Keratinocyte (primary cell): ENCODE measurements at regions not wholly inside any gene's neighbourhood (a gene's known extent, or its start where the extent isn't known, plus 50 kb on each side); places are given as distances from the start of the nearest gene placed in this dataset.
"Not testable (repeated sequence)": the region's sequence is repeated elsewhere in the genome, so short reads cannot be mapped to it uniquely, and the experiment has no call there.

Experiments used
- EZH2 ChIP-seq: IDR thresholded peaks from one replicate; pipeline ENCODE4 v1.6.1; 2012; ENCODE audit warnings: inconsistent platforms, mild to moderate bottlenecking, low read length, moderate library complexity
- TF ChIP-seq, protein P1 (sequence below), 3 experiments: IDR thresholded peaks in 1 of 3; conservative IDR thresholded peaks in 1 of 3; optimal IDR thresholded peaks in 1 of 3; 2 replicates in 2 of 3; 3 replicates in 1 of 3; pipeline versions ENCODE3 to v1.5.1; 2011; ENCODE audit warnings: low read length in 3 of 3, mild to moderate bottlenecking in 3 of 3, moderate library complexity in 2 of 3, control low read depth in 1 of 3, inconsistent platforms in 1 of 3; ENCODE audit not compliant: insufficient read depth in 2 of 3; ENCODE audit errors: extremely low read depth in 1 of 3

DNA sequence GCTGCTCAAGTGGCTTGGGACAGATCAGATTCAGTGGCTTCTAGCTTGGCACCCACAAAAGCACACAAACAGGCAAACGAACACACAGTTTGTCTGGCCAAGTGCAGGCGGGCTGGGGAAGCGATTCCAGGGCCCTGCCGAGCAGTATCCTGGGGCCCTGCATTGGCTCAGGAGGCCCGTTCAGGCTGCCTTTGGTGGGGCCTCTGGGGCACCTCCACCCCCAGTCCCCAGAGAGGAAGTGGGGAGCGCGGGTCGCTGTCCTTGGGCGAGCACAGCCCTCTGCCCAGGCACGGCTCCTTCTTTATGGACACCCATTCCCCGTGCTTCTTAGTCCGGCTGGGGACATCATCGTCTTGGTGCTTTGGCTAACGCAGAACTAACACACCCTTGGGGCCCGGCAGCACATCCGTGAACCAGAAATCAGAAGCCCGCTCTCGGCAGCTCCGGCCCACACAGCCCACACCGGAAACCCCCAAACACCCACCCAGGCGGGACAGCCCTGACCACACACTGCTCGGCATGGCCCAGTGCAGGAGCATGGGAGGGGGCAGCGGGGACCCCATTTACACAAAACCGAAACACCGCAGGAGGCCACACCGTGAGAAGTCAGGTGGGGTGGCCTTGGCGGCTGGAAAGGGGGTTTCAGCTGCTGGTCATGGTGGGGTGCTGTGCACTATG lies 4364.5 kb upstream of the TPTE start:
- TF ChIP-seq, protein P1, sequence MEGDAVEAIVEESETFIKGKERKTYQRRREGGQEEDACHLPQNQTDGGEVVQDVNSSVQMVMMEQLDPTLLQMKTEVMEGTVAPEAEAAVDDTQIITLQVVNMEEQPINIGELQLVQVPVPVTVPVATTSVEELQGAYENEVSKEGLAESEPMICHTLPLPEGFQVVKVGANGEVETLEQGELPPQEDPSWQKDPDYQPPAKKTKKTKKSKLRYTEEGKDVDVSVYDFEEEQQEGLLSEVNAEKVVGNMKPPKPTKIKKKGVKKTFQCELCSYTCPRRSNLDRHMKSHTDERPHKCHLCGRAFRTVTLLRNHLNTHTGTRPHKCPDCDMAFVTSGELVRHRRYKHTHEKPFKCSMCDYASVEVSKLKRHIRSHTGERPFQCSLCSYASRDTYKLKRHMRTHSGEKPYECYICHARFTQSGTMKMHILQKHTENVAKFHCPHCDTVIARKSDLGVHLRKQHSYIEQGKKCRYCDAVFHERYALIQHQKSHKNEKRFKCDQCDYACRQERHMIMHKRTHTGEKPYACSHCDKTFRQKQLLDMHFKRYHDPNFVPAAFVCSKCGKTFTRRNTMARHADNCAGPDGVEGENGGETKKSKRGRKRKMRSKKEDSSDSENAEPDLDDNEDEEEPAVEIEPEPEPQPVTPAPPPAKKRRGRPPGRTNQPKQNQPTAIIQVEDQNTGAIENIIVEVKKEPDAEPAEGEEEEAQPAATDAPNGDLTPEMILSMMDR (optimal IDR thresholded peaks at IDR 0.05 in 1 of 3, IDR thresholded peaks at IDR 0.05 in 1 of 3, conservative IDR thresholded peaks at IDR 0.05 in 1 of 3; ENCODE audit: extremely low read depth in 1 of 3, insufficient read depth in 2 of 3, low read length in 3 of 3), result not testable (repeated sequence)
- TF ChIP-seq EZH2, result not testable (repeated sequence)
